A673 (cell line): ENCODE measurements at regions not wholly inside any gene's neighbourhood (a gene's known extent, or its start where the extent isn't known, plus 50 kb on each side); places are given as distances from the start of the nearest gene placed in this dataset.

ENCODE experiments used
- BruUV-seq: library from RNA; stranded (reverse); fragments of 400-500 nt; replicated peaks from 2 replicates; lab custom pipeline; 2021; lab: Mats Ljungman, UMichigan
- CTCF ChIA-PET: fragments of 300-600 bp; sonication (Branson Sonifier 250); formaldehyde crosslinking; loops from one replicate; lab custom pipeline; 2022; ENCODE audit warnings: antibody characterized with exemption; lab: Charles Lee
- POLR2A ChIA-PET: fragments of 300-600 bp; sonication (Branson Sonifier 250); formaldehyde crosslinking; loops from one replicate; lab custom pipeline; 2022; ENCODE audit warnings: antibody characterized with exemption; ENCODE audit not compliant: low non-redundant PET; lab: Charles Lee
- DNase-seq: peaks from one replicate; pipeline ENCODE4 v3.0.0-alpha.2; 2015; ENCODE audit warnings: low spot score
- H3K27ac ChIP-seq: fragments of 200-600 bp; sonication (generic); 2 replicates; pipeline ENCODE4 v1.5.1; 2016; ENCODE audit warnings: mixed run types, low read depth, mild to moderate bottlenecking, mixed read lengths, antibody characterized with exemption, low read length; ENCODE audit not compliant: poor library complexity, severe bottlenecking
- H3K27me3 ChIP-seq: fragments of 200-600 bp; sonication (generic); replicated peaks from 2 replicates; pipeline ENCODE4 v1.6.1; 2017; ENCODE audit warnings: mixed run types, low read depth, mild to moderate bottlenecking, mixed read lengths, antibody characterized with exemption, low read length; ENCODE audit not compliant: insufficient read depth, poor library complexity
- H3K36me3 ChIP-seq: fragments of 200-600 bp; sonication (generic); 2 replicates; pipeline ENCODE4 v1.6.1; 2016; ENCODE audit warnings: mixed run types, mild to moderate bottlenecking, mixed read lengths, antibody characterized with exemption, low read length; ENCODE audit not compliant: insufficient read depth, poor library complexity, severe bottlenecking
- H3K4me1 ChIP-seq: fragments of 200-600 bp; sonication (generic); 2 replicates; pipeline ENCODE4 v1.6.1; 2017; ENCODE audit warnings: mixed run types, mild to moderate bottlenecking, mixed read lengths, antibody characterized with exemption, low read length; ENCODE audit not compliant: insufficient read depth, poor library complexity, severe bottlenecking
- H3K4me3 ChIP-seq: fragments of 200-600 bp; sonication (generic); 2 replicates; pipeline ENCODE4 v1.5.1; 2016; ENCODE audit warnings: low read depth, mixed run types, mild to moderate bottlenecking, mixed read lengths, low read length; ENCODE audit not compliant: poor library complexity, severe bottlenecking
- H3K9me3 ChIP-seq: fragments of 200-600 bp; sonication (generic); 2 replicates; pipeline ENCODE4 v1.6.1; 2016; ENCODE audit warnings: mixed run types, low read depth, mild to moderate bottlenecking, mixed read lengths, antibody characterized with exemption, low read length; ENCODE audit not compliant: poor library complexity, severe bottlenecking
- EZH2 ChIP-seq: fragments of 200-600 bp; sonication (generic); IDR thresholded peaks from 2 replicates; pipeline ENCODE4 v1.6.1; 2017; ENCODE audit warnings: borderline replicate concordance, low read depth, mild to moderate bottlenecking, mixed read lengths, antibody characterized with exemption, low read length; ENCODE audit not compliant: poor library complexity, severe bottlenecking
- intact Hi-C: fragments of 100-400 bp; cut with micrococcal nuclease; formaldehyde crosslinking; loops from one replicate; pipeline ENCODE4 v1.10.0; 2022; ENCODE audit not compliant: unreplicated experiment
- TF ChIP-seq, protein P1 (sequence below): fragments of 300-800, 200-600 bp; sonication (generic); conservative IDR thresholded peaks from 2 replicates; pipeline ENCODE4 v1.5.1; 2017; ENCODE audit warnings: low read depth, mild to moderate bottlenecking, antibody characterized with exemption, low read length, moderate library complexity, mixed read lengths

DNA sequence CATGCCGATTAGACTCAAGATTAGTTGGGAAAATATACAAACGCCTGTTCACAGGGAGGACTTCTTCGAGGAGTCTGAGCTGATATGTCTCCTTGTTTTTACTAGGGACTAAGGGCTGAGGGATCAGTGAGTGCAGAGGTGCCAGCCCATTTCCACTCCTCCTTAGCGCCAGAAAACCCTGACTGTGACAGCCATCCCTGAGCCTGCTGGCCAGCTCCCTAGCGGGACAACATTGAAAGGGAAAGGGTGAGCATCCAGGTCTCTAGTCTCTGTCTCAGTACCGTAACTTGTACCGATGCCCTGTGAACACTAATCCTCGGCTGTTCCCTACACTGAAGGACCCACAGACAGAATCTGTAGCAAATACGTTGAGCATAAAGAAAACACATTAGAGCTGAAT lies 243.4 kb downstream of the WNT5A start:
- Histone ChIP-seq H3K27me3 (no peaks in the 10 kb centered on the region), H3K9me3 (no peaks in the 10 kb centered on the region), H3K4me1 (no peaks in the 10 kb centered on the region), H3K4me3 (no peak overlapping the region), H3K27ac (no peak overlapping the region), H3K36me3 (no peaks in the 10 kb centered on the region)
- BruUV-seq: no TSS peak
- TF ChIP-seq, protein P1, sequence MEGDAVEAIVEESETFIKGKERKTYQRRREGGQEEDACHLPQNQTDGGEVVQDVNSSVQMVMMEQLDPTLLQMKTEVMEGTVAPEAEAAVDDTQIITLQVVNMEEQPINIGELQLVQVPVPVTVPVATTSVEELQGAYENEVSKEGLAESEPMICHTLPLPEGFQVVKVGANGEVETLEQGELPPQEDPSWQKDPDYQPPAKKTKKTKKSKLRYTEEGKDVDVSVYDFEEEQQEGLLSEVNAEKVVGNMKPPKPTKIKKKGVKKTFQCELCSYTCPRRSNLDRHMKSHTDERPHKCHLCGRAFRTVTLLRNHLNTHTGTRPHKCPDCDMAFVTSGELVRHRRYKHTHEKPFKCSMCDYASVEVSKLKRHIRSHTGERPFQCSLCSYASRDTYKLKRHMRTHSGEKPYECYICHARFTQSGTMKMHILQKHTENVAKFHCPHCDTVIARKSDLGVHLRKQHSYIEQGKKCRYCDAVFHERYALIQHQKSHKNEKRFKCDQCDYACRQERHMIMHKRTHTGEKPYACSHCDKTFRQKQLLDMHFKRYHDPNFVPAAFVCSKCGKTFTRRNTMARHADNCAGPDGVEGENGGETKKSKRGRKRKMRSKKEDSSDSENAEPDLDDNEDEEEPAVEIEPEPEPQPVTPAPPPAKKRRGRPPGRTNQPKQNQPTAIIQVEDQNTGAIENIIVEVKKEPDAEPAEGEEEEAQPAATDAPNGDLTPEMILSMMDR: no peak
- no peak for TF ChIP-seq EZH2
- intact Hi-C loops: no loop called here
- no peak for DNase-seq
- POLR2A ChIA-PET: no interaction called here
- CTCF ChIA-PET: no interaction called here

DNA sequence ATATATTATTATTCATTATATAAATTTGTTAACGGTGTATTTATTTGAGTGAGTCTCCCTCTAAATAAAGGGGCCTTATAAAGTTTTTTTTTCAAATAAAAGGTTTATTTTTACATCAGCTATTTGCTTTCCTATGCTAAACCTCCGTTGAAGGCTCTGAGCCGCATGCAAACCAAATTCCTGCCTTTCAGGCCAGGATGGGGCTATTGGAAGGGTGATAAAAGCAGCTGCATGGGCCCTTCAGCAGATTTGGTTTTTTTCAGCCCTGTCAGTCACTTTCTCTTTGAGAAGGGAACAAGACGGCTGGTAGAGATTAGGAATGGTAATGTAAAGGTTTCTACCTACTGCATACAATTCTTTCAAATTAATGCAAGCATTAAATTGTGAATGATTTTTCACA lies 244.2 kb downstream of the WNT5A start:
- H3K27me3 ChIP-seq: no peaks in the 10 kb centered on the region
- no peak overlapping the region for H3K27ac ChIP-seq
- ChIA-PET CTCF (interaction anchor here (0.6 kb wide), 1 partner anchor 20 kb away, joined by 3 read pairs; no protein-coding TSS in a partner anchor), POLR2A (no interaction called here)
- intact Hi-C loops: no loop called here
- no peak for TF ChIP-seq EZH2
- TF ChIP-seq, protein P1: no peak
- H3K9me3 ChIP-seq: no peaks in the 10 kb centered on the region
- H3K36me3 ChIP-seq: no peaks in the 10 kb centered on the region
- H3K4me1 ChIP-seq: no peaks in the 10 kb centered on the region
- DNase-seq: no peak
- BruUV-seq: no TSS peak
- no peak overlapping the region for H3K4me3 ChIP-seq

DNA sequence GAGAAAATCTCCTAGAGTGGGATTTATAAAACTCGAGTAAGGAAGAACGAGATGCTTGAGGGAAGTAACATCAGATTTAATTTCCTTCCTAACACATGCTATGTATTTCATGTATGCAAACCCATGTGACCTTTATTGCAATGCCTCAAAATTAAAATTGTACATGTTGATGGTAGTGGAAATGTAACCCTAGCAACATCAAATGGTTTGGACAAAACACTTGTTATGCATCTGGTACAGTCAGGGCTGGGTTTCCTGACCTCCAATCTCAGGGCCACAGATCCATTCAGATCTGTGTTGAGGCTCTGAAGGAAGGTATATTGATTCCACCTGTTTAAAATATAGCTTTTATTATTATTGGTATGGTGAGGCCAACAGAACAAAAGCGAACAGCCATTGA lies 246.0 kb downstream of the WNT5A start:
- Histone ChIP-seq H3K36me3 (no peaks in the 10 kb centered on the region), H3K27ac (no peak overlapping the region), H3K27me3 (no peaks in the 10 kb centered on the region), H3K9me3 (no peaks in the 10 kb centered on the region), H3K4me1 (no peaks in the 10 kb centered on the region), H3K4me3 (no peak overlapping the region)
- CTCF ChIA-PET: no interaction called here
- no peak for DNase-seq
- intact Hi-C loops: no loop called here
- TF ChIP-seq, protein P1: no peak
- no peak for TF ChIP-seq EZH2
- BruUV-seq: no TSS peak
- POLR2A ChIA-PET: no interaction called here
